DMS114 treated with DMSO at 0.1 percent for 48 hours (cell line): ENCODE measurements at regions not wholly inside any gene's neighbourhood (a gene's known extent, or its start where the extent isn't known, plus 50 kb on each side); places are given as distances from the start of the nearest gene placed in this dataset.
"Not testable (repeated sequence)": the region's sequence is repeated elsewhere in the genome, so short reads cannot be mapped to it uniquely, and the experiment has no call there.

Source experiments
- DNase-seq: peaks from one replicate; lab custom pipeline; 2025; ENCODE audit not compliant: unreplicated experiment; lab: John Stamatoyannopoulos, UW

DNA sequence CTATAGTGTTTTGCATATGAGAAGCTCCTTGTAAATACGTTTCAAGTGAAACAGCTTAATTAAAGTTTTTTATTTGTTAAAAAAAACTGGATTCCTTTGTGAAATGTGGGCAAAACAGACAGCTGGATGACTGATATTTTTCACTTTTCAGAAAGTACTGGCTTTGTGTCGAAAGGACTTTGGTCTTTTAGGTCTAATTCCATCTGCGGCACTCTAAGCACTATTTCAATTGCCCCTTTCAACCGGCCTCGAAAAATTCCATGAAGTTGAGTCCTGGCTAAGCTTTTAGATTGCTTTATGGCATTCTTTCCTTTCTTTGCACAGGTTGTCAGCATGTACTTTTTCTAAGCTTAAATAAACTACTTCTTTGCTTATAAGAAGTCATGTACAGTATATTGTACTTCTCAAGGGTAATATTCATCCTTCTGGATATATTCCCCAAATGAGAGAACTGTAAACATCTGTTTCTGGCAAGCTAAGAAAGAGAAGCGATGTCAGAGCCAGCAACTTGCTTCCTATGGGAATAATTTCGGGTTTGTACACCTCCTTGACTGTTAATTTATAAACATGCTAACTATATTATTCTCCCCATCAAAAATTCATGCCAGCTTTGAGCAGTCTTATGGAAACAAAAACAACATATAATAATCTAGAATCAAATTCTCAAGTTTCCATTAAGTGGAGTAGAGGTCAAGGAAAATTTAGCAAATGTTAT lies 611.3 kb downstream of the ETNK1 start:
- DNase-seq = no peak

DNA sequence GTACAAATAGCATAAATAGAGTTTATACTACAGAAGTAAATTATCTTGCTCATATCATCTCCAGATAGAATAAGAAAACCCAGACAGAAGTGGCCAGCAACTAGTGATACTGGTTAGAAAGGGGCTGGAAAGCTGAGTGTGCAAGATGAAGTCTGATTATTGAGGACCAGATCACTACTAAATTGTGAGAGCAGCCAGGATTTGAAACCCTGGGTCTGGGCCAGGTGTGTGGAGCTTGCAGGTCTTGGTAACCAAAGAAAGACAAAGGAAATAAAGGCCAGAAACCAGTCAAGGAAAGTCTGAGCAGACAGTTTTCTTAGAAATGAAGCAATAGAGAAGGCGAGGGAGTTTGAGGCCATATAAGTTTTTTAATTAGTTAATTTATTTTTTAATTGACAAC lies 611.8 kb downstream of the ETNK1 start:
- no peak for DNase-seq

DNA sequence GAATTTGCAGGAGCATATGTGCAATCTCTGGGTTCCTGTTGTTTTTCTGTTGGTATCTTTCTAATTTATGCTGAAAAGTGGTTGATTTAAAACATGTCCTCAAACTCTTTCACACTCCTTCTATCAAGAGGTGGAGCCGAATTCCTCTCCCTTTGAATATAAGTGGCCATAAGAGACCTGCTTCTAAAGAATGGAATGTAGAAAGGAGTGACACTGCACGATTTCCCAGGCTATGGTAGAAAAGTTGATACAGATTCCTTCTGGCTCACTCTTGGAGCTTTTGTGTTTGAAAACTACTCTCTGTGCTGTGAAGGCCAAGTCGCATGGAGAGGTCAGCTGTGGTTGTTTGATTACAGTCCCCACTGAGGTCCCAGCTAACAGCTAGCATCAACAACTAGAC lies 613.2 kb downstream of the ETNK1 start:
- DNase-seq = no peak

DNA sequence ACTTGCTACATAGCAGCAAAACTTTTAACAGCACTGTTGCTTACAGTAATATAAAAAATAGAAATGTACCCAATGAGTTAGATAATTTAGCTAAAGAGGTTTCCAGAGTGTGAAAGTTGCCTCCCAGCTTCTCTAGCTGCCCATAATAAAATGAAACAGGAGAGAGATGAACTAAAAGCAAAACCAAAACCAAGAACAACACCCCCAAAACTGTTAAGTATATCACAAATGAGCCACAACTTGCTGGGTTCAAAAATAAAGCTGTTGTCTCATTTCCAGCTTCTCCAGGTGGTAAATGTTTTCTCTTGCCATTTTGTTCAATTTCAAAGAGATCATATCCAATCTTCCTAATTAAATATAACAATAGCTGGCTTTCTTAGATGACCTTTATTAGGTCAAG lies 614.0 kb downstream of the ETNK1 start:
- DNase-seq = no peak

DNA sequence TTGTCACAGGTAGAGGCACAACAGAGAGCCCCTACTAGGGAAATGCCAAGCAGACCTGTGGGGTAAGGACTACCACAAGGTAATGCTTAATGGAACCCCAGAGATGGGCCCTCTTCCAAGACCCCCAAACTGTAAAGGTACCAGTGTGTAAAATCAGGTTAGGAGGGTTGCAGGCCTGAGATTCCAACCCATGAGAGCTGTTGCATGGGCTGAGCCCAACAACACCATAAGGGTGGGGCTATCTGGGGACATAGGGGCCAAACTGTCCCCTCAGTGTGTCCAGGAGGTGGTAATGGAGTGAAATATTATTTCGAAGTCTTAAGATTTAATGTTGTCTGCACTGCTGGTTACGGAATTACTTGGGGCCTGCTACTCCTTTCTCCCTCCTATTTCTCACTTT lies 620.2 kb downstream of the ETNK1 start:
- no peak for DNase-seq

GRCh38 chr12:23253191-23253590 lies 628.2 kb downstream of the ETNK1 start:
- no peak for DNase-seq

DNA sequence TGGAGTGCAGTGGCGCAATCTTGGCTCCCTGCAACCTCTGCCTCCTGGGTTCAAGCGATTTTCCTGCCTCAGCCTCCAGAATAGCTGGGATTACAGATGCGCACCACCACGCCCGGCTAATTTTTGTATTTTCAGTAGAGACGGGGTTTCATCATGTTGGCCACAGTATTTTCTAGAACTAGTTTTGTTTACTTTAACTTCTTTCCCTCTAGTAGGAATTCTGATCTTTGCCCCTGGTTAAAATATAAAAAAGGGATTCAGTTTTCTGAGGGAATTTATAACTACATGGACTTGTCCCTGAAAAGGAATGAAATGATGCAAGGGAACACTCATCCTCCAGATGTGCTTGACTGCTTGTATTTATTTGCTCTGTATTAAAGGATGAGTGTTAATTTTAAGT lies 628.9 kb downstream of the ETNK1 start:
- not testable (repeated sequence) for DNase-seq

DNA sequence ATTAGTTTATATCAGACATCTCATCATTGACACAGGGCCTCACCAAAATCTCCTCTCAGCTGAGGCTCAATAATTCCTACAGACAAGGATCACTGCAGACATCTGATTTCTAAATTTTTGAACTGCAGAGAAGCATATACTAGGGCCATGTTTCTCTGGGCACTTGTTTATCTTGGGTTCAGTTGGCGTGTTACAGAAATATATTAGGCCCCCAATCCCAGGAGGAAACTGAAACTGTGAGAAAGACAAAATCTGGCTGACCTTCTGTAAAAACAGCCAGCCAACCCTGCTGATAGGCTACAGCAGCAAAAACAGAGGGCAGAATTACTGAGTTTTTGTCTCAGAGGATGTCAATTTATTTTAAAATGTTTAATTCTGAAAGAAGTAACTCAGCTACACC lies 634.6 kb downstream of the ETNK1 start:
- DNase-seq = no peak

- no peak for DNase-seq
Observed at GRCh38 chr12:23262670-23263069, 637.7 kb downstream of the ETNK1 start.

- DNase-seq = no peak
Observed at GRCh38 chr12:23277831-23278230, 652.9 kb downstream of the ETNK1 start.

- DNase-seq = no peak
Observed at GRCh38 chr12:23281295-23281694, 656.3 kb downstream of the ETNK1 start.

DNA sequence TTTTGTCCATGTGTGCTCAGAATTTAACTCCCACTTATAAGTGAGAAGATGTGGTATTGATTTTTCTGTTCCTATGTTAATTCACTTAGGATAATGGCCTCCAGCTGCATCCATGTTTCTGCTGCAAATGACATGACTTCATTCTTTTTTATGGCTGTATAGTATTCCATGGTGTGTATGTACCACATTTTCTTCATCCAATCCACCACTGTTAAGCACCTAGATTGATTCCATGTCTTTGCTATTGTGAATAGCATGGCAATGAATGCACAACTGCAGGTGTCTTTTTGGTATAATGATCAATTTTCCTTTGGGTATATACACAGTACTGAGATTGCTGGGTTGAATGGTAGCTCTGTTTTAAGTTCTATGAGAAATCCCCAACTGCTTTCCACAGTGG lies 657.7 kb downstream of the ETNK1 start:
- DNase-seq = no peak

- DNase-seq = not testable (repeated sequence)
Observed at GRCh38 chr12:23285764-23286530, 661.0 kb downstream of the ETNK1 start.

DNA sequence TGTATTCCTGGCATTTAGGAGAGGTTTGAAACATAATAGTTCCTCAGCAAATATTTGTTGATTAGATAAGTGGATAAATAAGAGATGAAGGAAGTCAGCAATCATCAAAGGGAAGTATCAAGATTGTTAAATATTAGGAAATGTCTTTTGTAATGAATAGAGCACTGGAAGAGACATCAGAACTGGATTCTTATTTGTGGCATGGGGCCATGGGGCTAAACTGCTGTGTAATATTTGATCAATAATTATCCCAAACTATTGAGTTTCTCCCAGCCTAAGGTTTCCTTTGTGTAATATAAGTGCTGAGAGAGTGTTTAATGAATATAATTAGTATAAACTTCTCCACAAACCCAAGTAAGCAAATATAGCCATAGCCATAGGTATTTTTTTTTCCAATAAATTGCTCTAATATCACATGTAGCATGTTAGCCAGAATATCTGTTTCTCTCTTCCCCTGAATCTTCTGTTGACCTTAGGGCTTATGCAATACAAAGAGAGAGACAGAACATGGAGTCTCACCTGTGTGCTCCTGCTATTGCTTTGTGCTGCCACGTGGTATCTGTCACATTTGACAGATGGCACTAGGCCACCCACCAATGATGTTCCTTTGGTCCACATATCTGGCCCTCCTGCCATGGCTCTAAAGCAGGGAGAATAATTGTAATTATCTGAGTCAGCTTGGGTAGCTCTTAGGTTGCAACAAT lies 658.7 kb downstream of the SOX5 start:
- DNase-seq = no peak

DNA sequence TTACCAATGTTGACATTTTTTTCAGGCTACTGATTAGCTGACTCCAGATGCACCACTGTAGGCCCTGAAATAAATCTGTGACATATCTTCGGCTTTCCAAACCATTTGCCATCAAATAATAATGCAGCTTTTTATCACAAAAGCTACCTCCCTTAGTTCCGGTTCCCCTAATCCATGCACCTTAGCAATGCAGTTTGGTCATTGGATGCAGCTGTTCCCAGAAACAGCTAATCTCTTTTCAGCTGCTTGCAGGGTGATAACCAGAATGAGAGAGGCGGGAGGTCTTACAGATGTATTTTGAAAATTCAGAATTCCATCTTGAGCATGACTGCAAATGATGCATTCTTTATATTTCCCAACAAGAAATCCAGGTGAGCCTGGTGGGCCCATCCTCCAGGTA lies 646.2 kb downstream of the SOX5 start:
- DNase-seq = no peak

GRCh38 chr12:23303821-23304220 lies 645.6 kb downstream of the SOX5 start:
- no peak for DNase-seq

DNA sequence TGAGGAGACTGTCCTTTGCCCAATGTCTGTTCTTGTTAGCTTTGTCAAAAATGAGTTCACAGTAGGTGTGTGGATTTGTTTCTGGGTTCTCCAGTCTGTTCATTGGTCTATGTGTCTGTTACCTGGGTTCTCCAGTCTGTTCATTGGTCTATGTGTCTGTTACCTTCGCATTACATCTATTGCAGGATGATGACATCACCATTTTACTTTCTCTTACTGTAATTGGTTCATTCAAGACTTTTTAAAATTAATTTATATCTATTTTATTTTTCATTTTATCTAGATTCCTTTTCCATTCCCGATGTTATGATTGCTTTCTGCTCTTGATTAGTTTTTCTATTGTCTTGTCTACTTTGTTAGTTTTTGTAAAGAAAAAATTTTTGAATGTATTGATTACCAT lies 615.5 kb downstream of the SOX5 start:
- DNase-seq = no peak

DNA sequence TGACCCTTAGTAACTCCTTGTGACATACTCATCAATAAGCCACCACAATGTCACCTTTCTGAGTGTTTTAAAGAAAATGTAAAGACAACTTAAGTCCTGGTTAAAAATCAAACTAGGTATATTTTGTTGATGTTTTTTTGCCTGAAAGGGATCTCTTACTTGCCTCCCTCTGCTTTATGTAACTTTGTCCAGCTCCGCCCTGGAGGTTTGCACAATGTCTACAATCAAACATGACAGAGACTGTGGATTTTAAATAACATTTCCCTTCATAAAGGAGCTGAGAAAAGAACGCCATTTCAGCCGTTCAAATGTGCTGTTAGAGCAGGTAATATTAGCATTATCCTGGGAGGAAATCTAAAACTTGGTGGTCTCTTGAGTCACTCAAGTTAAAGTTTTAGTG lies 613.9 kb downstream of the SOX5 start:
- DNase-seq = no peak

- DNase-seq = no peak
Observed at GRCh38 chr12:23337213-23337612, 612.3 kb downstream of the SOX5 start.

DNA sequence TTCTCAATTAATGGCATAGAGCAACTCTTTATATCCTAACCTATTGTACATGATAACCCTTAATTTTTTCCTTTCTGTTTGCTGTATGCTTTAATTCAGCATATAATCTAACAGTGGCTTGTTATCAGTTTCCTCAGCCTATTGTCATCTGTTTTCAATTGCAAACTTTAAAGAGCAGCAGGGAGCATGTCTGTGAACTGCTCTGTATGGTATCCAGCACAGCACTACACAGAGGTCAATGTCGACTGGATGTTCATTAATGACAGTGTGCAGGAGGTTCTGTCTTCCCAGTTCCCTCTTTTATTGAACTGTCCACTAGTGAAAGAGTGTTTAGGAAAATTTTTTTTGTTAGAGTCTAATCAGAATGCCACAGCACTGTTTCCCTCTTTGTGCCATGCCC lies 609.1 kb downstream of the SOX5 start:
- DNase-seq = no peak

- DNase-seq = no peak
Observed at GRCh38 chr12:23342407-23342806, 607.1 kb downstream of the SOX5 start.

DNA sequence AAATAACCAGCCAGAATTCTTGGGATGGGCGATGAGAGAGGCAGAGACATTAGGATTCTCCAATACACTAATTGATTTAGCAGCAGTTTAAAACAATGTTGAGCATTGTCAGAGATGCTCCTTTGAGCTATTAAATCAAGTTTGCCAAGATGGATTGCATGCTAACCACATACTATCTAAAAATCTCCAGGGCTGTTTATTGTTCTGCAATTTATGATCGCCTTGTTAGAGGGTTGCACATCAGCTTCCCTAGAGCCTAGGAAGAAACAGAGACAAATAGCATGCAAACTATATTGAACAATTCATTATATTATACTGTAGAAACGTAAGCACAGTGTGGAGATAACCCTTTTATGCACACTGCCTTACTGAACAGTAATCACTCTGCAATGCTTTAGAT lies 599.9 kb downstream of the SOX5 start:
- no peak for DNase-seq
